PC-3 (cell line): ENCODE measurements at regions not wholly inside any gene's neighbourhood (a gene's known extent, or its start where the extent isn't known, plus 50 kb on each side); places are given as distances from the start of the nearest gene placed in this dataset.

ENCODE experiments used
- CTCF ChIP-seq: fragments of 300-600 bp; sonication (generic); conservative IDR thresholded peaks from 2 replicates; pipeline ENCODE4 v1.5.1; 2017; ENCODE audit warnings: antibody characterized with exemption, low read depth, mild to moderate bottlenecking, low read length
- EZH2 ChIP-seq: fragments of 300-600 bp; sonication (generic); IDR thresholded peaks from one replicate; pipeline ENCODE4 v1.6.1; 2017; ENCODE audit warnings: antibody characterized with exemption, mild to moderate bottlenecking, low read length; ENCODE audit not compliant: unreplicated experiment
- EZH2phosphoT487 ChIP-seq: fragments of 300-600 bp; sonication (generic); IDR thresholded peaks from 2 replicates; pipeline ENCODE4 v1.6.1; 2018; ENCODE audit warnings: mild to moderate bottlenecking, antibody characterized with exemption, low read length, borderline replicate concordance

DNA sequence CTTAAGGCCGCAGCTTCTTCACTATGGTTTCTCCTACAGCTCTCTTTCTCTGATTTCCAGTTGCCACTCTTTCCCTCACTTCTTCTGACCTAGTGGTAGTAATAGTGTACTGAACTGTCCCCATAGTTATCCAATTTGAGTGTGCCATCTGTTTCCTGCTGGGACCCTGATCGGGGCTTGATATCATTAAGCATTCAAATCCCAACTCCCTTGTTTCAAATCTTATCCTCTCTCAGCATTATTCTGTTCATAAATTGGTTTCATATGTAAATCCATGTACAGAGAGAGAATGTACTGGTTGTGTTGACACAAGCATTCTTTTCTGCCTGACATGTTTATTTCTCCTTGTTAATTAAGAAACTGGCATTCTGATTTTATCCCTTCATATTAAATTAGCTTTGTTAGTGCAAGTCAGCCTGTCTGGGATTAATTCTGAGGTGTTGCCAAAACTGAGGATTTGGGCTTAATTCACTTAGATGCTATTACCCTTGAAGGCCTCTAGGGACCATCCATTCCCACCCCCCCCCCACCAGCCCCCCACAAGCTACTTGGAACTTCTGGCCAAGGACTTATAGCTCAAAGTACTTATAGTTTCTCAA lies 84.6 kb upstream of the PROKR2 start:
- TF ChIP-seq CTCF (no peak), EZH2phosphoT487 (no peak), EZH2 (no peak)
